ENCODE measurements at regions not wholly inside any gene's neighbourhood (a gene's known extent, or its start where the extent isn't known, plus 50 kb on each side); places are given as distances from the start of the nearest gene placed in this dataset.

DNA sequence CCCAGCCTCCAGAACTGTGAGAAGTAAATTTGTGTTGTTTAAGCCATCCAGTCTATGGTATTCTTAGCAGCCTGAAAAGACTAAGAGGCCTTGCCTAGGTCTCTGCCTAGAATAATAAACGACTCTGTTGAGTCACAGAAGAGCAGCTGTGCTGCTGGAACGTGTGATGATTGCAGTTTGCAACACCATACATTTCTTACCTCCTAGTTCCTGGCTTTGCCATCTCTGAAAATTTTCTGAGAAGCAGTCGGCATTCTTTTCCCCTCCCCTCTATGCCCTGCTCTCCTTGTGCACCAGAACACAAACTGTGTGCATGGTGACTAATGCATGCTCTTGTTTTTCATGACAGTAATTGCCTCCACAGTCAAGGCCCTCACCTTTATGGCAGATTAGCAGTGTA is 301.3 kb downstream of the IL20RB start:
- H3K36me3 ChIP-seq (ENCODE audit: insufficient read depth, low read length) = no peaks in the 10 kb centered on the region
- H3K9ac ChIP-seq (ENCODE audit: low read depth, low read length, poor library complexity, severe bottlenecking) = no peak overlapping the region
- no peaks in the 10 kb centered on the region for H3K79me2 ChIP-seq (ENCODE audit: insufficient read depth, low read length)
- H3K27me3 ChIP-seq (ENCODE audit: insufficient read depth, low read length, poor library complexity, severe bottlenecking) = no peaks in the 10 kb centered on the region
- H3K4me3 ChIP-seq (ENCODE audit: low read length, poor library complexity, severe bottlenecking) = no peak overlapping the region
- no peaks in the 10 kb centered on the region for H4K20me1 ChIP-seq (ENCODE audit: insufficient read depth, low read length, poor library complexity, severe bottlenecking)
- no peaks in the 10 kb centered on the region for H3K9me3 ChIP-seq (ENCODE audit: insufficient read depth, low read depth, low read length)
- no peak overlapping the region for H3K4me2 ChIP-seq (ENCODE audit: low read depth, low read length, poor library complexity, severe bottlenecking)
- H2AFZ ChIP-seq (ENCODE audit: low read length) = no peak overlapping the region
- no peak for TF ChIP-seq EZH2phosphoT487 (IDR thresholded peaks at IDR 0.05; ENCODE audit: borderline replicate concordance)
- TF ChIP-seq, protein P1, sequence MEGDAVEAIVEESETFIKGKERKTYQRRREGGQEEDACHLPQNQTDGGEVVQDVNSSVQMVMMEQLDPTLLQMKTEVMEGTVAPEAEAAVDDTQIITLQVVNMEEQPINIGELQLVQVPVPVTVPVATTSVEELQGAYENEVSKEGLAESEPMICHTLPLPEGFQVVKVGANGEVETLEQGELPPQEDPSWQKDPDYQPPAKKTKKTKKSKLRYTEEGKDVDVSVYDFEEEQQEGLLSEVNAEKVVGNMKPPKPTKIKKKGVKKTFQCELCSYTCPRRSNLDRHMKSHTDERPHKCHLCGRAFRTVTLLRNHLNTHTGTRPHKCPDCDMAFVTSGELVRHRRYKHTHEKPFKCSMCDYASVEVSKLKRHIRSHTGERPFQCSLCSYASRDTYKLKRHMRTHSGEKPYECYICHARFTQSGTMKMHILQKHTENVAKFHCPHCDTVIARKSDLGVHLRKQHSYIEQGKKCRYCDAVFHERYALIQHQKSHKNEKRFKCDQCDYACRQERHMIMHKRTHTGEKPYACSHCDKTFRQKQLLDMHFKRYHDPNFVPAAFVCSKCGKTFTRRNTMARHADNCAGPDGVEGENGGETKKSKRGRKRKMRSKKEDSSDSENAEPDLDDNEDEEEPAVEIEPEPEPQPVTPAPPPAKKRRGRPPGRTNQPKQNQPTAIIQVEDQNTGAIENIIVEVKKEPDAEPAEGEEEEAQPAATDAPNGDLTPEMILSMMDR (conservative IDR thresholded peaks at IDR 0.05; ENCODE audit: low read length) = no peak
- H3F3A ChIP-seq (ENCODE audit: low read depth) = no peaks in the 10 kb centered on the region
- no peaks in the 10 kb centered on the region for H3K9me2 ChIP-seq (replicated peaks; ENCODE audit: low read depth, low read length)
- no peaks in the 10 kb centered on the region for H3K4me1 ChIP-seq (ENCODE audit: insufficient read depth, low read length, poor library complexity, severe bottlenecking)

DNA sequence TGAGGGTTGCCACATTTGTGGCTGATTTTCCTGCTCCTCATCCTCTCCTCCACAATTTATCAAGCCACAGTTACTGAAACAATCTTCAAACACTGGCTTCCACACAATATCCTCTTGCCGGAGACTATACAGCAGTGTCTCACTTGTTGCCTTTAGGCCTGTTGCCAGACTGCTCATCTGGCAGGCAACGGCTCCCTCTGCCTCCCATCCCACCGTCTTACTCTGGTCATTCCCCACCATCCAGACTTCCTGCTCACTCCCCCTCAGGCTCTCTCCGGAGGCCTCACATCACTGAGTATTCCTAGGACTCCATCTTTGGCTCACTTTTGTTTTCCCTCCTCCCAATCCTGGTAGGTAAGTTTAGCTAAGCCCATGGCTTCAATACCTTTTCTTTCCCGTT is 301.9 kb downstream of the IL20RB start:
- H4K20me1 ChIP-seq (ENCODE audit: insufficient read depth, low read length, poor library complexity, severe bottlenecking) = no peaks in the 10 kb centered on the region
- H3K4me2 ChIP-seq (ENCODE audit: low read depth, low read length, poor library complexity, severe bottlenecking) = no peak overlapping the region
- TF ChIP-seq EZH2phosphoT487 (IDR thresholded peaks at IDR 0.05; ENCODE audit: borderline replicate concordance) = no peak
- TF ChIP-seq, protein P1 (conservative IDR thresholded peaks at IDR 0.05; ENCODE audit: low read length) = no peak
- no peaks in the 10 kb centered on the region for H3K36me3 ChIP-seq (ENCODE audit: insufficient read depth, low read length)
- no peaks in the 10 kb centered on the region for H3K27me3 ChIP-seq (ENCODE audit: insufficient read depth, low read length, poor library complexity, severe bottlenecking)
- H3K79me2 ChIP-seq (ENCODE audit: insufficient read depth, low read length) = no peaks in the 10 kb centered on the region
- no peaks in the 10 kb centered on the region for H3F3A ChIP-seq (ENCODE audit: low read depth)
- no peak overlapping the region for H3K9ac ChIP-seq (ENCODE audit: low read depth, low read length, poor library complexity, severe bottlenecking)
- H3K4me3 ChIP-seq (ENCODE audit: low read length, poor library complexity, severe bottlenecking) = no peak overlapping the region
- no peaks in the 10 kb centered on the region for H3K9me2 ChIP-seq (replicated peaks; ENCODE audit: low read depth, low read length)
- no peaks in the 10 kb centered on the region for H3K4me1 ChIP-seq (ENCODE audit: insufficient read depth, low read length, poor library complexity, severe bottlenecking)
- H2AFZ ChIP-seq (ENCODE audit: low read length) = no peak overlapping the region
- H3K9me3 ChIP-seq (ENCODE audit: insufficient read depth, low read depth, low read length) = no peaks in the 10 kb centered on the region

DNA sequence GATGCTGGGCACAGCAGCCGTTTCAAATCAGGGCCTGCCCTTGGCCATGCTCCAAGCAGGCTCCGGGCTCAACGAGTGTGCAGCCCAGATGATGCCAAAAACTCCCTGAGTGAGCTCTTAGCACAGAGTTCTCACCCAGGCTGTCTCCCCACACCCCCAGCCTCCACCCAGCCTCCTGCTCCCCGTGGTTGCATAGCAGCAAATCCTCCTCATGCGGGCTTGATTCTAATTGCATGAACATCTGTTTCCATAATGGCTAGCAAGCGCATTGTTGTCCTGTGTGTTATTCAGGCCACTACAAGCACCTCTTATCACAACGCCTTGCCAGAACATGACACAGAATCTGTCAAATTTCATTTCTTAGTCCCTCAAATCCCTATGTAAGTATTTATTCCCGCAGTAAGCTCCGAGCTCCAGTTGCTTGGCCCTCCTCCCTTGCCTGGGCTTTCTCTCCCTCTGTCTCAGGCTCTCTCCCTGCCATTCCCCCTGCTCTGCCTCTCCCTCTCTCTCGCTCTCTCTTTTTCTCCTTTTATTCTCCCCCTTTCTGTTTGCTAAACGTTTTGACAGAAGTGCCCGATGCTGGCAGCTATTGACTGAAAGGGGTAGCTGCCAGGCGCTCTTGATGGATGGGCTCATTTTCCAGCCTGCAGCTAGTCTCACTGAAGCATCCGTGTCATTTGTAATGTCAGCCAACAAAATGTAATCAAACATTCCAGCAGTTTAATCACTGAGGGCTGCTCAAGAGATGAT is 306.5 kb downstream of the IL20RB start:
- TF ChIP-seq EZH2phosphoT487 (IDR thresholded peaks at IDR 0.05; ENCODE audit: borderline replicate concordance) = no peak
- TF ChIP-seq, protein P1 (conservative IDR thresholded peaks at IDR 0.05; ENCODE audit: low read length) = no peak
- H3F3A ChIP-seq (ENCODE audit: low read depth) = no peaks in the 10 kb centered on the region
- no peaks in the 10 kb centered on the region for H3K27me3 ChIP-seq (ENCODE audit: insufficient read depth, low read length, poor library complexity, severe bottlenecking)

More for the DNA sequence above, 306.5 kb downstream of the IL20RB start:
- Histone ChIP-seq H3K79me2 (ENCODE audit: insufficient read depth, low read length) (no peaks in the 10 kb centered on the region), H3K4me3 (ENCODE audit: low read length, poor library complexity, severe bottlenecking) (no peak overlapping the region), H3K9me3 (ENCODE audit: insufficient read depth, low read depth, low read length) (no peaks in the 10 kb centered on the region), H2AFZ (ENCODE audit: low read length) (no peak overlapping the region), H3K9ac (ENCODE audit: low read depth, low read length, poor library complexity, severe bottlenecking) (no peak overlapping the region), H4K20me1 (ENCODE audit: insufficient read depth, low read length, poor library complexity, severe bottlenecking) (no peaks in the 10 kb centered on the region), H3K4me1 (ENCODE audit: insufficient read depth, low read length, poor library complexity, severe bottlenecking) (no peaks in the 10 kb centered on the region), H3K36me3 (ENCODE audit: insufficient read depth, low read length) (no peaks in the 10 kb centered on the region), H3K4me2 (ENCODE audit: low read depth, low read length, poor library complexity, severe bottlenecking) (no peak overlapping the region), H3K9me2 (replicated peaks; ENCODE audit: low read depth, low read length) (no peaks in the 10 kb centered on the region)
